HL-60 (cell line): ENCODE measurements at regions not wholly inside any gene's neighbourhood (a gene's known extent, or its start where the extent isn't known, plus 50 kb on each side); places are given as distances from the start of the nearest gene placed in this dataset.

ENCODE experiments used
- DNase-seq, 2 experiments: peaks; one replicate each; pipeline ENCODE4 v3.0.0-alpha.2; 2010 to 2020; ENCODE audit warnings: low read depth in 1 of 2, low spot score in 1 of 2
- H3K27ac ChIP-seq: fragments of 250-450 bp; sonication (Bioruptor Pico); replicated peaks from 2 replicates; pipeline ENCODE4 v1.5.1; 2020; ENCODE audit warnings: mild to moderate bottlenecking, moderate library complexity
- H3K27me3 ChIP-seq: fragments of 250-450 bp; sonication (Bioruptor Pico); 2 replicates; pipeline ENCODE4 v1.5.1; 2021; ENCODE audit warnings: mild to moderate bottlenecking, moderate library complexity; ENCODE audit not compliant: insufficient read depth, poor library complexity, severe bottlenecking
- H3K4me3 ChIP-seq: replicated peaks from 2 replicates; pipeline ENCODE4 v1.5.1; 2011; ENCODE audit warnings: mild to moderate bottlenecking, control low read depth, low read length; ENCODE audit not compliant: insufficient read depth
- GABPA ChIP-seq: IDR thresholded peaks from 2 replicates; pipeline ENCODE4 v1.6.1; 2012; ENCODE audit warnings: low read depth
- POLR2AphosphoS5 ChIP-seq: IDR thresholded peaks from 2 replicates; pipeline ENCODE4 v1.6.1; 2012; ENCODE audit warnings: low read depth
- SPI1 ChIP-seq: IDR thresholded peaks from 2 replicates; pipeline ENCODE4 v1.6.1; 2012; ENCODE audit warnings: low read depth, mild to moderate bottlenecking, borderline replicate concordance
- TF ChIP-seq, protein P1 (sequence below): IDR thresholded peaks from one replicate; pipeline ENCODE4 v1.5.1; 2011; ENCODE audit warnings: low read length, control low read depth, inconsistent platforms; ENCODE audit not compliant: insufficient read depth
- TF ChIP-seq, protein P2 (sequence below): IDR thresholded peaks from 2 replicates; pipeline ENCODE4 v1.6.1; 2012; ENCODE audit warnings: low read depth; ENCODE audit not compliant: insufficient replicate concordance

DNA sequence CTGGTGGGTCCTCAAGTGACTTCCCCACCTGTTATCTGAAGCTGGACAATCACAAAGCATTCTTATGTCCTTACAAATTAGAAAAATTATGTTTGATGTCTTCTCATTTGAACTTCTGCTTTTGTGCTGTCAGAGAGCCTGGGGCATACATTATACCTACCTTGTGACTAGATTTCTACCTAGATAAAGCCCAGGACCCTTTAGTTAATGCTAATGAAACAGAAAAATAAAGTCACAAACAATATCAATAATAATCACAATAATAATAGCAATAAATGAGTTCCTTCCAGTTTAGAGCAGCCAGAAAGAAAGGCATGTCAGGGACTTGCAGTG, 456.4 kb downstream of the SETBP1 start:
- no peak overlapping the region for H3K4me3 ChIP-seq
- TF ChIP-seq POLR2AphosphoS5 (no peak), SPI1 (no peak), GABPA (no peak)
- TF ChIP-seq, protein P1, sequence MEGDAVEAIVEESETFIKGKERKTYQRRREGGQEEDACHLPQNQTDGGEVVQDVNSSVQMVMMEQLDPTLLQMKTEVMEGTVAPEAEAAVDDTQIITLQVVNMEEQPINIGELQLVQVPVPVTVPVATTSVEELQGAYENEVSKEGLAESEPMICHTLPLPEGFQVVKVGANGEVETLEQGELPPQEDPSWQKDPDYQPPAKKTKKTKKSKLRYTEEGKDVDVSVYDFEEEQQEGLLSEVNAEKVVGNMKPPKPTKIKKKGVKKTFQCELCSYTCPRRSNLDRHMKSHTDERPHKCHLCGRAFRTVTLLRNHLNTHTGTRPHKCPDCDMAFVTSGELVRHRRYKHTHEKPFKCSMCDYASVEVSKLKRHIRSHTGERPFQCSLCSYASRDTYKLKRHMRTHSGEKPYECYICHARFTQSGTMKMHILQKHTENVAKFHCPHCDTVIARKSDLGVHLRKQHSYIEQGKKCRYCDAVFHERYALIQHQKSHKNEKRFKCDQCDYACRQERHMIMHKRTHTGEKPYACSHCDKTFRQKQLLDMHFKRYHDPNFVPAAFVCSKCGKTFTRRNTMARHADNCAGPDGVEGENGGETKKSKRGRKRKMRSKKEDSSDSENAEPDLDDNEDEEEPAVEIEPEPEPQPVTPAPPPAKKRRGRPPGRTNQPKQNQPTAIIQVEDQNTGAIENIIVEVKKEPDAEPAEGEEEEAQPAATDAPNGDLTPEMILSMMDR: no peak
- TF ChIP-seq, protein P2, sequence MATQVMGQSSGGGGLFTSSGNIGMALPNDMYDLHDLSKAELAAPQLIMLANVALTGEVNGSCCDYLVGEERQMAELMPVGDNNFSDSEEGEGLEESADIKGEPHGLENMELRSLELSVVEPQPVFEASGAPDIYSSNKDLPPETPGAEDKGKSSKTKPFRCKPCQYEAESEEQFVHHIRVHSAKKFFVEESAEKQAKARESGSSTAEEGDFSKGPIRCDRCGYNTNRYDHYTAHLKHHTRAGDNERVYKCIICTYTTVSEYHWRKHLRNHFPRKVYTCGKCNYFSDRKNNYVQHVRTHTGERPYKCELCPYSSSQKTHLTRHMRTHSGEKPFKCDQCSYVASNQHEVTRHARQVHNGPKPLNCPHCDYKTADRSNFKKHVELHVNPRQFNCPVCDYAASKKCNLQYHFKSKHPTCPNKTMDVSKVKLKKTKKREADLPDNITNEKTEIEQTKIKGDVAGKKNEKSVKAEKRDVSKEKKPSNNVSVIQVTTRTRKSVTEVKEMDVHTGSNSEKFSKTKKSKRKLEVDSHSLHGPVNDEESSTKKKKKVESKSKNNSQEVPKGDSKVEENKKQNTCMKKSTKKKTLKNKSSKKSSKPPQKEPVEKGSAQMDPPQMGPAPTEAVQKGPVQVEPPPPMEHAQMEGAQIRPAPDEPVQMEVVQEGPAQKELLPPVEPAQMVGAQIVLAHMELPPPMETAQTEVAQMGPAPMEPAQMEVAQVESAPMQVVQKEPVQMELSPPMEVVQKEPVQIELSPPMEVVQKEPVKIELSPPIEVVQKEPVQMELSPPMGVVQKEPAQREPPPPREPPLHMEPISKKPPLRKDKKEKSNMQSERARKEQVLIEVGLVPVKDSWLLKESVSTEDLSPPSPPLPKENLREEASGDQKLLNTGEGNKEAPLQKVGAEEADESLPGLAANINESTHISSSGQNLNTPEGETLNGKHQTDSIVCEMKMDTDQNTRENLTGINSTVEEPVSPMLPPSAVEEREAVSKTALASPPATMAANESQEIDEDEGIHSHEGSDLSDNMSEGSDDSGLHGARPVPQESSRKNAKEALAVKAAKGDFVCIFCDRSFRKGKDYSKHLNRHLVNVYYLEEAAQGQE: no peak
- DNase-seq: no peak
- H3K27me3 ChIP-seq: peaks cover 2% of the 10 kb centered on the region
- no peak overlapping the region for H3K27ac ChIP-seq

DNA sequence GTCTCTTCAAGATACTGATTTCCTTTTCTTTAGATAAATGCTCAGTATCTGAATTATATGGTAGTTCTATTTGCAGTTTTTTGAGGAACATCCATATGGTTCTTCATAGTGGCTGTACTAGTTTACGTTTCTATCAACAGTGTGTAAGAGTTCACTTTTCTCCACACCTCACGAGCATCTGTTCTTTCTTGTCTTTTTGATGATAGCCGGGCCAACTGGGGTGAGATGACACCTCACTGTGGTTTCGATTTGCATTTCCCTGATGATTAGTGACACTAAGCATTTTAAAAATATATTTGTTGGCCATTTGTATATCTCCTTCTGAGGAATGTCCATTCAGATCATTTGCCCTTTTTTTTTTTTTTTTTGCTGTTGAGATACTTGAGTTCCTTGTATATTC, 458.8 kb downstream of the SETBP1 start:
- Histone ChIP-seq H3K4me3 (no peak overlapping the region), H3K27me3 (no peaks in the 10 kb centered on the region), H3K27ac (no peak overlapping the region)
- TF ChIP-seq SPI1 (no peak), GABPA (no peak), POLR2AphosphoS5 (no peak)
- TF ChIP-seq, protein P1: no peak
- TF ChIP-seq, protein P2: no peak
- DNase-seq: no peak

DNA sequence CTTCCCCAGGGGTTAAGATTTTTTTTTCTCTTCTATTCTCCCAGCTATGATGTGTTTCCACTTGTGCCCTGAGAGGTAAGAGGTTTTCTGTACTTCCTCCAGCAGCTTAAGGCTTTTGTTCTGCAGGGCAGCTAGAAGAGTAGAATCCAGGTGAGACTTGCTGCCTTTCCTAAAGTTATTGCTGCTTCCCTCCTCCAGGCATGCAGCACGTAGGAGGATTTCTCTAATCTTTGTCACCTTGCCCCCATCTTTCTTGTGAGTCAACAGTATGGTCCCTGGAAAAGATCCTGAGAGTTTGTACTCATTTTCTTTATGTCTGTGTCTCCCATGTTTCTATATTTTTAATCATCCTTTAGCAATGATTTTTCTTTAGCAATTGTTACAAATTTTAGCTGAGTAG, 462.2 kb downstream of the SETBP1 start:
- DNase-seq: no peak
- Histone ChIP-seq H3K4me3 (no peak overlapping the region), H3K27me3 (no peaks in the 10 kb centered on the region), H3K27ac (no peak overlapping the region)
- TF ChIP-seq GABPA (no peak), SPI1 (no peak), POLR2AphosphoS5 (no peak)
- TF ChIP-seq, protein P2: no peak
- TF ChIP-seq, protein P1: no peak
